Liver (tissue), 3 donors: ENCODE measurements at regions not wholly inside any gene's neighbourhood (a gene's known extent, or its start where the extent isn't known, plus 50 kb on each side); places are given as distances from the start of the nearest gene placed in this dataset.

Source experiments
- ATF3 ChIP-seq: IDR thresholded peaks from 2 replicates; pipeline ENCODE4 v1.6.1; 2016; ENCODE audit warnings: antibody characterized with exemption
- CTCF ChIP-seq: fragments of 150-350 bp; IDR thresholded peaks from 2 replicates; pipeline ENCODE4 v1.5.1; 2017; ENCODE audit warnings: improper control_type of control experiment, low read depth, low read length; ENCODE audit not compliant: missing input control
- EGR1 ChIP-seq, 2 donors: IDR thresholded peaks; 2 replicates each; pipeline ENCODE4 v1.6.1; 2016 to 2018; ENCODE audit warnings: antibody characterized with exemption in 2 of 2, low read depth in 2 of 2
- FOXA1 ChIP-seq: IDR thresholded peaks from 2 replicates; pipeline ENCODE4 v1.6.1; 2016; ENCODE audit warnings: antibody characterized with exemption
- GABPA ChIP-seq, 2 donors: IDR thresholded peaks in 1 of 2; conservative IDR thresholded peaks in 1 of 2; 2 replicates each; pipeline ENCODE4 v1.6.1; 2016; ENCODE audit warnings: antibody characterized with exemption in 2 of 2, mild to moderate bottlenecking in 1 of 2, moderate library complexity in 1 of 2
- JUND ChIP-seq, 2 donors: IDR thresholded peaks; 2 replicates each; pipeline ENCODE4 v1.6.1; 2016; ENCODE audit warnings: antibody characterized with exemption in 2 of 2
- RAD21 ChIP-seq, 2 donors: IDR thresholded peaks; 2 replicates each; pipeline ENCODE4 v1.6.1; 2016; ENCODE audit warnings: antibody characterized with exemption in 2 of 2, mild to moderate bottlenecking in 2 of 2
- SP1 ChIP-seq: IDR thresholded peaks from 2 replicates; pipeline ENCODE4 v1.6.1; 2018; ENCODE audit warnings: antibody characterized with exemption, mild to moderate bottlenecking
- YY1 ChIP-seq: IDR thresholded peaks from 2 replicates; pipeline ENCODE4 v1.6.1; 2016; ENCODE audit warnings: antibody characterized with exemption, mild to moderate bottlenecking
- TF ChIP-seq, protein P1 (sequence below): IDR thresholded peaks from 2 replicates; pipeline ENCODE4 v1.6.1; 2016; ENCODE audit warnings: antibody characterized with exemption
- TF ChIP-seq, protein P2 (sequence below): IDR thresholded peaks from 2 replicates; pipeline ENCODE4 v1.6.1; 2016; ENCODE audit warnings: antibody characterized with exemption
- donor health status: healthy.
- donor health status: healthy.

DNA sequence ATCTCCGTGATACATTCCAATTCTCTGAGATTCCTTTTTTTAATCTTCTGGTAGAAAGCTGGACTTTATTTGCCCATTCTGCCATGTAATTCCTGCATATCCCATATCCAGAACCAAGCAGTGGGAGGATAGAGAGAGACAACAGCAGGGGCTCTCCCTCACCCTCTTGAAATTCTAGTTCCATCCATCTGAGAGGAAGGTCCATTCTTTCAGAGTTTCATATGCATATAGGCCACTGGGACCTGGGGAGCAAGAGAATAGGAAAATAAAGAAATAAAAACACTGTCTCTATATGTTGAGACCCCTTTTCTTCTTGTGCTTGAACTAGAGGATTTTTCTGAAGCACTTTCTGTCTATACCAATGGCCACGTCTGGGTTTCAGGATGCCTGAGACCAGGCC is 147.9 kb upstream of the STMND1 start:
- no peak for TF ChIP-seq GABPA (IDR thresholded peaks at IDR 0.05 in 1 of 2, conservative IDR thresholded peaks at IDR 0.05 in 1 of 2)
- no peak for TF ChIP-seq RAD21 (IDR thresholded peaks at IDR 0.05)
- no peak for TF ChIP-seq CTCF
- TF ChIP-seq SP1 = no peak
- no peak for TF ChIP-seq ATF3
- no peak for TF ChIP-seq JUND (IDR thresholded peaks at IDR 0.05)
- TF ChIP-seq FOXA1 = no peak
- TF ChIP-seq, protein P1, sequence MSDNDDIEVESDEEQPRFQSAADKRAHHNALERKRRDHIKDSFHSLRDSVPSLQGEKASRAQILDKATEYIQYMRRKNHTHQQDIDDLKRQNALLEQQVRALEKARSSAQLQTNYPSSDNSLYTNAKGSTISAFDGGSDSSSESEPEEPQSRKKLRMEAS = no peak
- TF ChIP-seq, protein P2, sequence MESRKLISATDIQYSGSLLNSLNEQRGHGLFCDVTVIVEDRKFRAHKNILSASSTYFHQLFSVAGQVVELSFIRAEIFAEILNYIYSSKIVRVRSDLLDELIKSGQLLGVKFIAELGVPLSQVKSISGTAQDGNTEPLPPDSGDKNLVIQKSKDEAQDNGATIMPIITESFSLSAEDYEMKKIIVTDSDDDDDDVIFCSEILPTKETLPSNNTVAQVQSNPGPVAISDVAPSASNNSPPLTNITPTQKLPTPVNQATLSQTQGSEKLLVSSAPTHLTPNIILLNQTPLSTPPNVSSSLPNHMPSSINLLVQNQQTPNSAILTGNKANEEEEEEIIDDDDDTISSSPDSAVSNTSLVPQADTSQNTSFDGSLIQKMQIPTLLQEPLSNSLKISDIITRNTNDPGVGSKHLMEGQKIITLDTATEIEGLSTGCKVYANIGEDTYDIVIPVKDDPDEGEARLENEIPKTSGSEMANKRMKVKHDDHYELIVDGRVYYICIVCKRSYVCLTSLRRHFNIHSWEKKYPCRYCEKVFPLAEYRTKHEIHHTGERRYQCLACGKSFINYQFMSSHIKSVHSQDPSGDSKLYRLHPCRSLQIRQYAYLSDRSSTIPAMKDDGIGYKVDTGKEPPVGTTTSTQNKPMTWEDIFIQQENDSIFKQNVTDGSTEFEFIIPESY = no peak
- no peak for TF ChIP-seq EGR1 (IDR thresholded peaks at IDR 0.05; ENCODE audit: low read depth in 2 of 2)
- TF ChIP-seq YY1 = no peak
